ENCODE measurements at regions not wholly inside any gene's neighbourhood (a gene's known extent, or its start where the extent isn't known, plus 50 kb on each side); places are given as distances from the start of the nearest gene placed in this dataset.

GRCh38 chr14:44107156-44107555, 399.9 kb downstream of the FSCB start:
- Histone ChIP-seq H3K18ac (ENCODE audit: low read length) (no peak overlapping the region), H3K27me3 (ENCODE audit: insufficient read depth, low read length, poor library complexity) (no peaks in the 10 kb centered on the region), H3K23ac (ENCODE audit: low read length) (no peak overlapping the region), H3K79me1 (ENCODE audit: low read length) (no peaks in the 10 kb centered on the region), H3K79me2 (ENCODE audit: control insufficient read depth, insufficient read depth, low read length) (no peaks in the 10 kb centered on the region), H3K4me2 (ENCODE audit: low read length) (no peak overlapping the region), H3K9ac (ENCODE audit: low read length) (no peak overlapping the region), H2BK15ac (replicated peaks; ENCODE audit: low read depth) (no peak overlapping the region), H2BK5ac (ENCODE audit: low read length) (no peak overlapping the region), H4K5ac (ENCODE audit: low read length) (no peak overlapping the region), H3K27ac (ENCODE audit: low read depth, low read length) (no peak overlapping the region), H2AK5ac (ENCODE audit: low read length) (no peak overlapping the region), H3K4ac (ENCODE audit: low read depth, low read length) (no peak overlapping the region), H3K36me3 (ENCODE audit: control insufficient read depth, insufficient read depth, low read length) (no peaks in the 10 kb centered on the region), H3K4me1 (ENCODE audit: control insufficient read depth, low read depth, low read length) (no peaks in the 10 kb centered on the region), H3K4me3 (ENCODE audit: low read length) (no peak overlapping the region), H2BK120ac (ENCODE audit: low read depth, low read length) (no peak overlapping the region), H3K56ac (ENCODE audit: low read length) (no peak overlapping the region), H4K8ac (ENCODE audit: low read depth, low read length) (no peak overlapping the region)
- no CpG with 5 or more reads among the region's 1 CpG for WGBS (ENCODE audit: extremely low coverage, insufficient coverage, low lambda C conversion rate)
- no peak for DNase-seq

GRCh38 chr14:44099743-44100488, 407.2 kb downstream of the FSCB start:
- H3K4me2 ChIP-seq (ENCODE audit: low read length), result no peak overlapping the region
- no peaks in the 10 kb centered on the region for H3K36me3 ChIP-seq (ENCODE audit: control insufficient read depth, insufficient read depth, low read length)
- H3K4me3 ChIP-seq (ENCODE audit: low read length), result no peak overlapping the region
- H4K8ac ChIP-seq (ENCODE audit: low read depth, low read length), result no peak overlapping the region
- no CpG with 5 or more reads among the region's 1 CpG for WGBS (ENCODE audit: extremely low coverage, insufficient coverage, low lambda C conversion rate)
- H2BK5ac ChIP-seq (ENCODE audit: low read length), result no peak overlapping the region
- H4K5ac ChIP-seq (ENCODE audit: low read length), result no peak overlapping the region
- H3K27me3 ChIP-seq (ENCODE audit: insufficient read depth, low read length, poor library complexity), result no peaks in the 10 kb centered on the region
- no peak overlapping the region for H3K4ac ChIP-seq (ENCODE audit: low read depth, low read length)
- H3K27ac ChIP-seq (ENCODE audit: low read depth, low read length), result no peak overlapping the region
- no peak overlapping the region for H2AK5ac ChIP-seq (ENCODE audit: low read length)
- no peak overlapping the region for H3K56ac ChIP-seq (ENCODE audit: low read length)
- no peak overlapping the region for H2BK120ac ChIP-seq (ENCODE audit: low read depth, low read length)
- H3K79me1 ChIP-seq (ENCODE audit: low read length), result no peaks in the 10 kb centered on the region
- H3K23ac ChIP-seq (ENCODE audit: low read length), result no peak overlapping the region
- no peak overlapping the region for H3K18ac ChIP-seq (ENCODE audit: low read length)
- H3K4me1 ChIP-seq (ENCODE audit: control insufficient read depth, low read depth, low read length), result no peaks in the 10 kb centered on the region
- no peak overlapping the region for H3K9ac ChIP-seq (ENCODE audit: low read length)
- H3K79me2 ChIP-seq (ENCODE audit: control insufficient read depth, insufficient read depth, low read length), result no peaks in the 10 kb centered on the region
- H2BK15ac ChIP-seq (replicated peaks; ENCODE audit: low read depth), result no peak overlapping the region
- DNase-seq, result no peak

- no peak overlapping the region for H4K8ac ChIP-seq (ENCODE audit: low read depth, low read length)
- no peak overlapping the region for H3K4ac ChIP-seq (ENCODE audit: low read depth, low read length)
- no CpG with 5 or more reads among the region's 2 CpGs for WGBS (ENCODE audit: extremely low coverage, insufficient coverage, low lambda C conversion rate)
- no peak overlapping the region for H2BK120ac ChIP-seq (ENCODE audit: low read depth, low read length)
- no peak overlapping the region for H2AK5ac ChIP-seq (ENCODE audit: low read length)
- H3K4me2 ChIP-seq (ENCODE audit: low read length), result no peak overlapping the region
- H3K4me3 ChIP-seq (ENCODE audit: low read length), result no peak overlapping the region
- H3K79me2 ChIP-seq (ENCODE audit: control insufficient read depth, insufficient read depth, low read length), result no peaks in the 10 kb centered on the region
- no peak overlapping the region for H2BK15ac ChIP-seq (replicated peaks; ENCODE audit: low read depth)
- H3K4me1 ChIP-seq (ENCODE audit: control insufficient read depth, low read depth, low read length), result no peaks in the 10 kb centered on the region
- no peaks in the 10 kb centered on the region for H3K27me3 ChIP-seq (ENCODE audit: insufficient read depth, low read length, poor library complexity)
- no peak overlapping the region for H3K9ac ChIP-seq (ENCODE audit: low read length)
- H3K56ac ChIP-seq (ENCODE audit: low read length), result no peak overlapping the region
- H3K36me3 ChIP-seq (ENCODE audit: control insufficient read depth, insufficient read depth, low read length), result no peaks in the 10 kb centered on the region
- H3K27ac ChIP-seq (ENCODE audit: low read depth, low read length), result no peak overlapping the region
- H3K18ac ChIP-seq (ENCODE audit: low read length), result no peak overlapping the region
- no peak overlapping the region for H4K5ac ChIP-seq (ENCODE audit: low read length)
- no peak overlapping the region for H2BK5ac ChIP-seq (ENCODE audit: low read length)
- no peak for DNase-seq
- H3K79me1 ChIP-seq (ENCODE audit: low read length), result no peaks in the 10 kb centered on the region
- H3K23ac ChIP-seq (ENCODE audit: low read length), result no peak overlapping the region
These were observed 425.9 kb downstream of the FSCB start for GRCh38 chr14:44081146-44081545.

- H3K4ac ChIP-seq (ENCODE audit: low read depth, low read length), result no peak overlapping the region
- no peak overlapping the region for H3K4me3 ChIP-seq (ENCODE audit: low read length)
- no peak overlapping the region for H4K8ac ChIP-seq (ENCODE audit: low read depth, low read length)
- H3K27ac ChIP-seq (ENCODE audit: low read depth, low read length), result no peak overlapping the region
- no peak overlapping the region for H3K9ac ChIP-seq (ENCODE audit: low read length)
- H3K23ac ChIP-seq (ENCODE audit: low read length), result no peak overlapping the region
- no peaks in the 10 kb centered on the region for H3K27me3 ChIP-seq (ENCODE audit: insufficient read depth, low read length, poor library complexity)
- no peaks in the 10 kb centered on the region for H3K79me1 ChIP-seq (ENCODE audit: low read length)
- H3K4me2 ChIP-seq (ENCODE audit: low read length), result no peak overlapping the region
- no peaks in the 10 kb centered on the region for H3K4me1 ChIP-seq (ENCODE audit: control insufficient read depth, low read depth, low read length)
- no peaks in the 10 kb centered on the region for H3K36me3 ChIP-seq (ENCODE audit: control insufficient read depth, insufficient read depth, low read length)
- WGBS (ENCODE audit: extremely low coverage, insufficient coverage, low lambda C conversion rate), result no CpG with 5 or more reads among the region's 3 CpGs
- H2BK15ac ChIP-seq (replicated peaks; ENCODE audit: low read depth), result no peak overlapping the region
- H3K79me2 ChIP-seq (ENCODE audit: control insufficient read depth, insufficient read depth, low read length), result no peaks in the 10 kb centered on the region
- H2AK5ac ChIP-seq (ENCODE audit: low read length), result no peak overlapping the region
- H3K18ac ChIP-seq (ENCODE audit: low read length), result no peak overlapping the region
- H2BK120ac ChIP-seq (ENCODE audit: low read depth, low read length), result no peak overlapping the region
- H3K56ac ChIP-seq (ENCODE audit: low read length), result no peak overlapping the region
- no peak for DNase-seq
- no peak overlapping the region for H2BK5ac ChIP-seq (ENCODE audit: low read length)
- no peak overlapping the region for H4K5ac ChIP-seq (ENCODE audit: low read length)
These were observed 437.0 kb downstream of the FSCB start for GRCh38 chr14:44070046-44070445.

- Histone ChIP-seq H2AK5ac (ENCODE audit: low read length) (no peak overlapping the region), H3K23ac (ENCODE audit: low read length) (no peak overlapping the region), H3K9ac (ENCODE audit: low read length) (no peak overlapping the region), H2BK5ac (ENCODE audit: low read length) (no peak overlapping the region), H3K4me1 (ENCODE audit: control insufficient read depth, low read depth, low read length) (no peaks in the 10 kb centered on the region), H4K8ac (ENCODE audit: low read depth, low read length) (no peak overlapping the region), H3K79me2 (ENCODE audit: control insufficient read depth, insufficient read depth, low read length) (no peaks in the 10 kb centered on the region), H3K56ac (ENCODE audit: low read length) (no peak overlapping the region), H3K36me3 (ENCODE audit: control insufficient read depth, insufficient read depth, low read length) (no peaks in the 10 kb centered on the region), H3K18ac (ENCODE audit: low read length) (no peak overlapping the region), H3K79me1 (ENCODE audit: low read length) (no peaks in the 10 kb centered on the region), H4K5ac (ENCODE audit: low read length) (no peak overlapping the region), H2BK120ac (ENCODE audit: low read depth, low read length) (no peak overlapping the region), H3K27me3 (ENCODE audit: insufficient read depth, low read length, poor library complexity) (no peaks in the 10 kb centered on the region), H3K27ac (ENCODE audit: low read depth, low read length) (no peak overlapping the region), H3K4ac (ENCODE audit: low read depth, low read length) (no peak overlapping the region), H3K4me3 (ENCODE audit: low read length) (no peak overlapping the region), H2BK15ac (replicated peaks; ENCODE audit: low read depth) (no peak overlapping the region), H3K4me2 (ENCODE audit: low read length) (no peak overlapping the region)
- no peak for DNase-seq
- WGBS (ENCODE audit: extremely low coverage, insufficient coverage, low lambda C conversion rate), result no CpG with 5 or more reads among the region's 3 CpGs
These were observed 453.7 kb downstream of the FSCB start for GRCh38 chr14:44053422-44053821.

GRCh38 chr14:44041700-44042099, 465.4 kb downstream of the FSCB start:
- H2BK5ac ChIP-seq (ENCODE audit: low read length), result no peak overlapping the region

More at GRCh38 chr14:44041700-44042099, 465.4 kb downstream of the FSCB start:
- peak overlapping the region; percentile 55 for H3K4ac ChIP-seq (ENCODE audit: low read depth, low read length)
- no peak overlapping the region for H3K4me2 ChIP-seq (ENCODE audit: low read length)
- H3K79me2 ChIP-seq (ENCODE audit: control insufficient read depth, insufficient read depth, low read length), result no peaks in the 10 kb centered on the region
- no peak overlapping the region for H4K8ac ChIP-seq (ENCODE audit: low read depth, low read length)
- WGBS (ENCODE audit: extremely low coverage, insufficient coverage, low lambda C conversion rate), result no CpG with 5 or more reads among the region's 2 CpGs
- H3K9ac ChIP-seq (ENCODE audit: low read length), result no peak overlapping the region
- no peak overlapping the region for H3K56ac ChIP-seq (ENCODE audit: low read length)
- no peak overlapping the region for H3K4me3 ChIP-seq (ENCODE audit: low read length)
- H4K5ac ChIP-seq (ENCODE audit: low read length), result no peak overlapping the region
- no peak overlapping the region for H3K23ac ChIP-seq (ENCODE audit: low read length)
- H3K18ac ChIP-seq (ENCODE audit: low read length), result no peak overlapping the region
- DNase-seq, result no peak
- H2BK15ac ChIP-seq (replicated peaks; ENCODE audit: low read depth), result no peak overlapping the region
- H3K27me3 ChIP-seq (ENCODE audit: insufficient read depth, low read length, poor library complexity), result no peaks in the 10 kb centered on the region
- H2AK5ac ChIP-seq (ENCODE audit: low read length), result no peak overlapping the region
- H3K4me1 ChIP-seq (ENCODE audit: control insufficient read depth, low read depth, low read length), result peaks cover 2% of the 10 kb centered on the region
- H3K27ac ChIP-seq (ENCODE audit: low read depth, low read length), result no peak overlapping the region
- H2BK120ac ChIP-seq (ENCODE audit: low read depth, low read length), result no peak overlapping the region
- no peaks in the 10 kb centered on the region for H3K36me3 ChIP-seq (ENCODE audit: control insufficient read depth, insufficient read depth, low read length)
- H3K79me1 ChIP-seq (ENCODE audit: low read length), result no peaks in the 10 kb centered on the region
